Lung (tissue), 11 donors: ENCODE measurements at regions not wholly inside any gene's neighbourhood (a gene's known extent, or its start where the extent isn't known, plus 50 kb on each side); places are given as distances from the start of the nearest gene placed in this dataset.

Experiments
- ATAC-seq: fragments of 200-7000 bp; cut with Tn5 transposase; one replicate; pipeline ENCODE4 v1.9.1; 2020; ENCODE audit warnings: moderate number of reproducible peaks; ENCODE audit not compliant: insufficient read depth, low FRiP score
- DNase-seq, 3 donors: peaks; one replicate each; pipeline ENCODE4 v3.0.0-alpha.2; 2013 to 2017
- H3K27ac ChIP-seq, 2 donors: one replicate each; pipeline ENCODE4 v1.5.1; 2013; ENCODE audit warnings: mild to moderate bottlenecking in 2 of 2, moderate library complexity in 2 of 2, control low read depth in 1 of 2, inconsistent platforms in 1 of 2, low read depth in 1 of 2, low read length in 1 of 2
- H3K27me3 ChIP-seq, 3 donors: one replicate each; pipeline ENCODE4 v1.5.1; 2013; ENCODE audit warnings: low read length in 2 of 3; ENCODE audit not compliant: control insufficient read depth in 3 of 3, insufficient read depth in 3 of 3
- H3K36me3 ChIP-seq, 4 donors: one replicate each; pipeline ENCODE4 v1.5.1; 2013; ENCODE audit warnings: low read length in 4 of 4, mild to moderate bottlenecking in 1 of 4, moderate library complexity in 1 of 4; ENCODE audit not compliant: control insufficient read depth in 4 of 4, insufficient read depth in 4 of 4
- H3K4me1 ChIP-seq, 5 donors: one replicate each; pipeline ENCODE4 v1.5.1; 2013; ENCODE audit warnings: low read length in 5 of 5, mild to moderate bottlenecking in 2 of 5, moderate library complexity in 1 of 5; ENCODE audit not compliant: control insufficient read depth in 5 of 5, insufficient read depth in 5 of 5
- H3K4me3 ChIP-seq: one replicate; pipeline ENCODE4 v1.5.1; 2013; ENCODE audit warnings: mild to moderate bottlenecking, control low read depth, moderate library complexity
- H3K9ac ChIP-seq, 2 donors: one replicate each; pipeline ENCODE4 v1.5.1; 2013; ENCODE audit warnings: low read length in 2 of 2, control low read depth in 1 of 2; ENCODE audit not compliant: insufficient read depth in 1 of 2
- H3K9me3 ChIP-seq, 4 donors: one replicate each; pipeline ENCODE4 v1.5.1; 2013; ENCODE audit warnings: low read length in 3 of 4, mild to moderate bottlenecking in 1 of 4, moderate library complexity in 1 of 4; ENCODE audit not compliant: control insufficient read depth in 4 of 4, insufficient read depth in 3 of 4
- WGBS, 2 donors: extraction: QIAGEN DNeasy Blood & Tissue Kit; methylation state at CpG; one replicate each; pipeline ENCODE4 v1.1.7; 2013; 5-methylcytosine and 5-hydroxymethylcytosine counted together
- TF ChIP-seq, protein P1 (sequence below): IDR thresholded peaks from 2 replicates; pipeline ENCODE4 v1.5.1; 2012; ENCODE audit warnings: mild to moderate bottlenecking; ENCODE audit errors: control extremely low read depth, extremely low read depth
- donor health status: control.
- donor health status: control.
- donor health status: Bipolar disorder and iron deficiency.
- donor health status: healthy.
- donor health status: DM: yes; HTN: yes; CAD: no.

DNA sequence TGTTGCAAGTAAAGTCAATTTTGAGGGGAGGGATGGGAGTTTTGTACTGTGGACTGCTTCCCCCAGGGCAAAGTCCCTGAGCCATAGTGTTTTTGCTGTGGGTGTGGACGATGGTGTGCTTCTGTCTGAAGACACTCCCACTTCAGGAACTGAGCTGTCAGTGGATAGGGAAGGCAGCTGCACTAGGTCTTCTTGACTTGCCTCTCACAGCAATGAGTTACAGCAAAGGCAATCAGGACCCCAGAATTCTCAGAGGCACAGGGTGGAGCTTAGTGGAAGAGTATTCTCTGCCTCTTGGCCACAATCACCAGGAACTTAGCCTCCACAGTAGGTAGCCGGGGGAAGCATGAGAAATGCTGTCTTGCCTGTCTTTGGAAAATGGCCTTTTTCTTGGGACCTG is 1416.6 kb upstream of the MIR17HG start:
- H3K27ac ChIP-seq, result no peak overlapping the region
- no peak overlapping the region for H3K9ac ChIP-seq
- H3K27me3 ChIP-seq, result no peaks in the 10 kb centered on the region
- TF ChIP-seq, protein P1, sequence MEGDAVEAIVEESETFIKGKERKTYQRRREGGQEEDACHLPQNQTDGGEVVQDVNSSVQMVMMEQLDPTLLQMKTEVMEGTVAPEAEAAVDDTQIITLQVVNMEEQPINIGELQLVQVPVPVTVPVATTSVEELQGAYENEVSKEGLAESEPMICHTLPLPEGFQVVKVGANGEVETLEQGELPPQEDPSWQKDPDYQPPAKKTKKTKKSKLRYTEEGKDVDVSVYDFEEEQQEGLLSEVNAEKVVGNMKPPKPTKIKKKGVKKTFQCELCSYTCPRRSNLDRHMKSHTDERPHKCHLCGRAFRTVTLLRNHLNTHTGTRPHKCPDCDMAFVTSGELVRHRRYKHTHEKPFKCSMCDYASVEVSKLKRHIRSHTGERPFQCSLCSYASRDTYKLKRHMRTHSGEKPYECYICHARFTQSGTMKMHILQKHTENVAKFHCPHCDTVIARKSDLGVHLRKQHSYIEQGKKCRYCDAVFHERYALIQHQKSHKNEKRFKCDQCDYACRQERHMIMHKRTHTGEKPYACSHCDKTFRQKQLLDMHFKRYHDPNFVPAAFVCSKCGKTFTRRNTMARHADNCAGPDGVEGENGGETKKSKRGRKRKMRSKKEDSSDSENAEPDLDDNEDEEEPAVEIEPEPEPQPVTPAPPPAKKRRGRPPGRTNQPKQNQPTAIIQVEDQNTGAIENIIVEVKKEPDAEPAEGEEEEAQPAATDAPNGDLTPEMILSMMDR, result no peak
- DNase-seq (no peak), ATAC-seq (no peak)
- H3K9me3 ChIP-seq, result no peaks in the 10 kb centered on the region
- H3K36me3 ChIP-seq, result no peaks in the 10 kb centered on the region
- WGBS, 2 donors, result 78% methylated on average over 2 of the region's 2 CpGs
- H3K4me1 ChIP-seq, result no peaks in the 10 kb centered on the region
- no peak overlapping the region for H3K4me3 ChIP-seq

DNA sequence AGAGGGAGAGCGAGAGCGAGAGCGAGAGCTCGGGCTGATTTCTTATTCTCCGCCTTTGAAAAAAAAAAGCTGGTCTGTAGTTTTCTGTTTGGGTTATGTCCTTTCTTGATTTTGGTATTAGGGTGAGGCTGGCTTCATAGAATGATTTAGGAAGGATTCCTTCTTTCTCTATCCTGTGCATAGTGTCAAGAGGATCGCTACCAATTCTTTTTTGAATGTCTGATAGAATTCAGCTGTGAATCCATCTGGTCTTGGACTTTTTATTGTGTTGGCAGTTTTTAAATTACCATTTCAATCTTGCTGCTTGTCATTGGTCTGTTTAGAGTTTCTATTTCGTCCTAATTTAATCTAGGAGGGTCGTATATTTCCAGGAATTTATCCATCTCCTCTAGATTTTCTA is 1414.6 kb upstream of the MIR17HG start:
- WGBS, 2 donors, result 91 to 92% methylated on average over 6 to 8 of the region's 8 CpGs
- no peak for ATAC-seq

GRCh38 chr13:89936256-89936655 is 1411.2 kb upstream of the MIR17HG start:
- no peaks in the 10 kb centered on the region for H3K9me3 ChIP-seq
- 85 to 92% methylated on average over 4 of the region's 4 CpGs for WGBS, 2 donors
- ATAC-seq (no peak), DNase-seq (no peak)
- H3K36me3 ChIP-seq, result no peaks in the 10 kb centered on the region
- H3K4me1 ChIP-seq, result no peaks in the 10 kb centered on the region
- TF ChIP-seq, protein P1, result no peak
- no peak overlapping the region for H3K9ac ChIP-seq
- no peaks in the 10 kb centered on the region for H3K27me3 ChIP-seq
- no peak overlapping the region for H3K4me3 ChIP-seq
- H3K27ac ChIP-seq, result no peak overlapping the region

More for the DNA sequence above, 1414.6 kb upstream of the MIR17HG start:
- DNase-seq, result no peak
- Histone ChIP-seq H3K9ac (no peak overlapping the region), H3K4me1 (no peaks in the 10 kb centered on the region), H3K4me3 (no peak overlapping the region), H3K36me3 (no peaks in the 10 kb centered on the region), H3K27ac (no peak overlapping the region), H3K27me3 (no peaks in the 10 kb centered on the region), H3K9me3 (no peaks in the 10 kb centered on the region)
- TF ChIP-seq, protein P1, result no peak

DNA sequence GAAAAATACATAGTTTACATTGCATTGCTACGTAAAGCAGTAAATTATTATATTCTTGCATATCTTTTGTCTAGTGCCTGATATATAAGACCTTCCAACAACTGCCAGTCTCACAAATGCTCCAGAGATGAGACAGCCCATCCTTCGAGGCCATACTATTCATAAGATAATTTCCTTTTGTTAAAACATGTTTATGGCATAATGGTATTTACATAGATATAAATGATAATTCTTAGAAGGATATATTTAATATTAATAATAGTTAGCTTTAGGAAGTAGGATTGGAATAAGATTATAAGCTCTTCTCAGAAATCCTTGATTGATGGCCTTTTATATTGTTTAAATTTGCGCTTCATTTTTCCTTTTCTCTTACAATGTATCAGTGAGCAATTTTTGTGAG is 1410.1 kb upstream of the MIR17HG start:
- H3K4me3 ChIP-seq, result no peak overlapping the region
- WGBS, 2 donors, result 86 to 88% methylated on average over 3 of the region's 3 CpGs
- H3K36me3 ChIP-seq, result no peaks in the 10 kb centered on the region
- no peak for ATAC-seq
- H3K9me3 ChIP-seq, result no peaks in the 10 kb centered on the region
- TF ChIP-seq, protein P1, result no peak
- no peak for DNase-seq
- H3K9ac ChIP-seq, result no peak overlapping the region
- no peaks in the 10 kb centered on the region for H3K4me1 ChIP-seq
- H3K27me3 ChIP-seq, result no peaks in the 10 kb centered on the region
- no peak overlapping the region for H3K27ac ChIP-seq
